ENCODE measurements at regions not wholly inside any gene's neighbourhood (a gene's known extent, or its start where the extent isn't known, plus 50 kb on each side); places are given as distances from the start of the nearest gene placed in this dataset.

DNA sequence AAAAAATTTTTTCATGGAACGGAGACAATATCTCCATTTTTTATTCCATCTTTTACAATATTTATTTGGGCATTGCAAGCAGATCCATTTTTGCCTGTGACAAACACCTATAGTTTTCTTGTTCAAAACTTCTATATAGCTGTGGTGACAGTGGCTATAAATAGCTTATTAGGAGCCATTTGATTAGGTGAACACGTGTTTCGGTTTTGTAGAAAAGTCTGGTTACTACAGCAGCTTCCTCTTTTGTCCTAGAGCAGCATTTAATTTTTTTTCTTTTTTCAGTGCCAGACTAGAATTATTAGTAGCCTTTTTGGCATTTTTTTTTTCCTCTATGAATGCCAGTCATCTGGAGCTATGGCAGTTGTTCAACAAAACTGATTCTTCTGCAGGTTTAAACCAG lies 123.5 kb downstream of the RXFP2 start:
- Mint-ChIP-seq H3K27me3 (no peaks in the 10 kb centered on the region), H3K4me3 (no peak overlapping the region), H3K4me1 (ENCODE audit: low read depth) (no peaks in the 10 kb centered on the region), H3K27ac (no peak overlapping the region), H3K36me3 (ENCODE audit: low read depth) (no peaks in the 10 kb centered on the region), H3K9me3 (peaks cover 2% of the 10 kb centered on the region)
- TF ChIP-seq, protein P1, sequence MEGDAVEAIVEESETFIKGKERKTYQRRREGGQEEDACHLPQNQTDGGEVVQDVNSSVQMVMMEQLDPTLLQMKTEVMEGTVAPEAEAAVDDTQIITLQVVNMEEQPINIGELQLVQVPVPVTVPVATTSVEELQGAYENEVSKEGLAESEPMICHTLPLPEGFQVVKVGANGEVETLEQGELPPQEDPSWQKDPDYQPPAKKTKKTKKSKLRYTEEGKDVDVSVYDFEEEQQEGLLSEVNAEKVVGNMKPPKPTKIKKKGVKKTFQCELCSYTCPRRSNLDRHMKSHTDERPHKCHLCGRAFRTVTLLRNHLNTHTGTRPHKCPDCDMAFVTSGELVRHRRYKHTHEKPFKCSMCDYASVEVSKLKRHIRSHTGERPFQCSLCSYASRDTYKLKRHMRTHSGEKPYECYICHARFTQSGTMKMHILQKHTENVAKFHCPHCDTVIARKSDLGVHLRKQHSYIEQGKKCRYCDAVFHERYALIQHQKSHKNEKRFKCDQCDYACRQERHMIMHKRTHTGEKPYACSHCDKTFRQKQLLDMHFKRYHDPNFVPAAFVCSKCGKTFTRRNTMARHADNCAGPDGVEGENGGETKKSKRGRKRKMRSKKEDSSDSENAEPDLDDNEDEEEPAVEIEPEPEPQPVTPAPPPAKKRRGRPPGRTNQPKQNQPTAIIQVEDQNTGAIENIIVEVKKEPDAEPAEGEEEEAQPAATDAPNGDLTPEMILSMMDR (IDR thresholded peaks at IDR 0.05), result no peak
- POLR2A ChIA-PET, result interaction anchor here (0.8 kb wide), 1 partner anchor 17 kb away, joined by 4 read pairs; no protein-coding TSS in a partner anchor
- no peaks in the 10 kb centered on the region for H3K36me3 ChIP-seq (ENCODE audit: insufficient read depth, low read length)
- no peak for ATAC-seq (ENCODE audit: poor library complexity)
- no peaks in the 10 kb centered on the region for H3K4me1 ChIP-seq (ENCODE audit: insufficient read depth, low read length)
- intact Hi-C loops (cut with DNase I, micrococcal nuclease), result no loop called here
- H3K27ac ChIP-seq (ENCODE audit: low read depth in 1 of 2, low read length in 2 of 2), result no peak overlapping the region
- no peak overlapping the region for H3K4me3 ChIP-seq (ENCODE audit: low read length)
- H3K9me3 ChIP-seq (ENCODE audit: control insufficient read depth in 1 of 2, insufficient read depth in 1 of 2, low read length in 2 of 2), result peaks cover 0 to 3% of the 10 kb centered on the region in 2 experiments
- no peak for DNase-seq
- CTCF ChIA-PET, result no interaction called here
- H3K27me3 ChIP-seq (ENCODE audit: control insufficient read depth in 1 of 2, insufficient read depth in 2 of 2, low read length in 2 of 2), result no peaks in the 10 kb centered on the region

DNA sequence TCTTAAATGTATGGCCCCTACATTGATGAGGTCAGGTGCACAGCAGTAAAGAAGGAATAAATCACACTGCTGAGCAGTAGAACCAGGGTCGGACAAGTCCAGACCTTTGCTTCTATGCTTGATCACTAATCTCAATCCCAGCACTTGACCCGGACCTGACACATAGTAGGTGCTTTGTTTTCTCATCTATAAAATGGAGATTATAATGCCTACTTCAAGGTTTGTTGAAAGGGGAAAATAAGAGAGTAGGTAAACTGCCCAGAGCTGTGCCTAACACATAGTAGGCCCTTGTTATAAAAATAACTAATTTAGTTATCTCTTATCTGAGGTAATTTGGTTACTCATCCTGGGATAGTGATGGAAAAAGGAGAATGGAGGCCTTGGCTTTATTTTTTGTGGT lies 125.0 kb downstream of the RXFP2 start:
- TF ChIP-seq, protein P1 (IDR thresholded peaks at IDR 0.05), result no peak
- H3K4me3 ChIP-seq (ENCODE audit: low read length), result no peak overlapping the region
- ChIA-PET CTCF (interaction anchor here (1.6 kb wide), 1 partner anchor 46 kb away, joined by 3 read pairs; no protein-coding TSS in a partner anchor), POLR2A (no interaction called here)
- H3K9me3 ChIP-seq (ENCODE audit: control insufficient read depth in 1 of 2, insufficient read depth in 1 of 2, low read length in 2 of 2), result peaks cover 0 to 3% of the 10 kb centered on the region in 2 experiments
- ATAC-seq (ENCODE audit: poor library complexity), result no peak
- Mint-ChIP-seq H3K4me1 (ENCODE audit: low read depth) (no peaks in the 10 kb centered on the region), H3K27me3 (no peaks in the 10 kb centered on the region), H3K27ac (no peak overlapping the region), H3K36me3 (ENCODE audit: low read depth) (no peaks in the 10 kb centered on the region), H3K4me3 (no peak overlapping the region), H3K9me3 (peaks cover 2% of the 10 kb centered on the region)
- H3K27ac ChIP-seq (ENCODE audit: low read depth in 1 of 2, low read length in 2 of 2), result no peak overlapping the region
- no peaks in the 10 kb centered on the region for H3K36me3 ChIP-seq (ENCODE audit: insufficient read depth, low read length)
- no peaks in the 10 kb centered on the region for H3K4me1 ChIP-seq (ENCODE audit: insufficient read depth, low read length)
- DNase-seq, result no peak
- intact Hi-C loops (cut with DNase I, micrococcal nuclease), result no loop called here
- no peaks in the 10 kb centered on the region for H3K27me3 ChIP-seq (ENCODE audit: control insufficient read depth in 1 of 2, insufficient read depth in 2 of 2, low read length in 2 of 2)

GRCh38 chr13:31866099-31866498 lies 126.8 kb downstream of the RXFP2 start:
- Histone ChIP-seq H3K36me3 (ENCODE audit: insufficient read depth, low read length) (no peaks in the 10 kb centered on the region), H3K9me3 (ENCODE audit: control insufficient read depth in 1 of 2, insufficient read depth in 1 of 2, low read length in 2 of 2) (no peaks in the 10 kb centered on the region), H3K4me3 (ENCODE audit: low read length) (no peak overlapping the region), H3K27me3 (ENCODE audit: control insufficient read depth in 1 of 2, insufficient read depth in 2 of 2, low read length in 2 of 2) (no peaks in the 10 kb centered on the region), H3K27ac (ENCODE audit: low read depth in 1 of 2, low read length in 2 of 2) (no peak overlapping the region), H3K4me1 (ENCODE audit: insufficient read depth, low read length) (no peaks in the 10 kb centered on the region)
- Mint-ChIP-seq H3K9me3 (peaks cover 2% of the 10 kb centered on the region), H3K4me3 (no peak overlapping the region), H3K27me3 (no peaks in the 10 kb centered on the region), H3K4me1 (ENCODE audit: low read depth) (no peaks in the 10 kb centered on the region), H3K36me3 (ENCODE audit: low read depth) (no peaks in the 10 kb centered on the region), H3K27ac (no peak overlapping the region)
- intact Hi-C loops (cut with DNase I, micrococcal nuclease), result no loop called here
- ChIA-PET CTCF (interaction anchor here (1.6 kb wide), 1 partner anchor 12 kb away, joined by 3 read pairs; no protein-coding TSS in a partner anchor), POLR2A (no interaction called here)
- DNase-seq (no peak), ATAC-seq (ENCODE audit: poor library complexity) (no peak)
- TF ChIP-seq, protein P1 (IDR thresholded peaks at IDR 0.05), result no peak

Data from CD4-positive, alpha-beta T cell (primary cell).